CD8-positive, alpha-beta memory T cell (primary cell): ENCODE measurements at regions not wholly inside any gene's neighbourhood (a gene's known extent, or its start where the extent isn't known, plus 50 kb on each side); places are given as distances from the start of the nearest gene placed in this dataset.

Source experiments
- CTCF ChIA-PET: fragments of 350-600 bp; sonication (Branson Sonifier 250); formaldehyde crosslinking; loops from one replicate; lab custom pipeline; 2021; ENCODE audit warnings: antibody characterized with exemption; lab: Charles Lee
- POLR2A ChIA-PET: fragments of 350-600 bp; sonication (Branson Sonifier 250); formaldehyde crosslinking; loops from one replicate; lab custom pipeline; 2021; ENCODE audit warnings: antibody characterized with exemption; lab: Charles Lee
- DNase-seq, 5 donors: peaks; one replicate each; pipeline versions ENCODE4 v3.0.0 to v3.0.0-alpha.2; 2020 to 2022; ENCODE audit warnings: mixed read lengths in 1 of 5
- H3K27ac ChIP-seq: one replicate; pipeline ENCODE4 v1.7.0; 2013; ENCODE audit warnings: low read depth, mild to moderate bottlenecking, low read length, moderate library complexity
- H3K27me3 ChIP-seq: 2 replicates; pipeline ENCODE4 v1.7.0; 2013; ENCODE audit warnings: low read length, mild to moderate bottlenecking; ENCODE audit not compliant: insufficient read depth, poor library complexity, severe bottlenecking
- H3K36me3 ChIP-seq: 2 replicates; pipeline ENCODE4 v1.7.0; 2013; ENCODE audit warnings: mild to moderate bottlenecking, low read length, moderate library complexity; ENCODE audit not compliant: insufficient read depth
- H3K4me1 ChIP-seq: 2 replicates; pipeline ENCODE4 v1.7.0; 2013; ENCODE audit warnings: mild to moderate bottlenecking, low read length, moderate library complexity; ENCODE audit not compliant: insufficient read depth
- H3K4me3 ChIP-seq: 2 replicates; pipeline ENCODE4 v1.7.0; 2013; ENCODE audit warnings: mild to moderate bottlenecking, low read length
- H3K9me3 ChIP-seq: 2 replicates; pipeline ENCODE4 v1.7.0; 2013; ENCODE audit warnings: mild to moderate bottlenecking, low read length
- H3K27ac Mint-ChIP-seq, 8 donors: one replicate each; pipeline ENCODE4 v1.8.0; 2020 to 2021; ENCODE audit warnings: mixed read lengths in 8 of 8, mild to moderate bottlenecking in 6 of 8, inconsistent platforms in 3 of 8, moderate library complexity in 3 of 8
- H3K27me3 Mint-ChIP-seq, 2 donors: one replicate each; pipeline ENCODE4 v1.8.0; 2020 to 2021; ENCODE audit warnings: mixed read lengths in 2 of 2, mild to moderate bottlenecking in 1 of 2, moderate library complexity in 1 of 2
- H3K36me3 Mint-ChIP-seq, 3 donors: one replicate each; pipeline ENCODE4 v1.8.0; 2020 to 2021; ENCODE audit warnings: mixed read lengths in 3 of 3, inconsistent platforms in 1 of 3, mild to moderate bottlenecking in 1 of 3
- H3K4me1 Mint-ChIP-seq, 3 donors: one replicate each; pipeline ENCODE4 v1.8.0; 2020 to 2021; ENCODE audit warnings: mixed read lengths in 3 of 3, inconsistent platforms in 1 of 3, mild to moderate bottlenecking in 1 of 3
- H3K4me3 Mint-ChIP-seq, 7 donors: one replicate each; pipeline ENCODE4 v1.8.0; 2020 to 2021; ENCODE audit warnings: mixed read lengths in 7 of 7, mild to moderate bottlenecking in 6 of 7, moderate library complexity in 4 of 7, inconsistent platforms in 2 of 7
- H3K9me3 Mint-ChIP-seq, 5 donors: one replicate each; pipeline ENCODE4 v1.8.0; 2020 to 2022; ENCODE audit warnings: mixed read lengths in 5 of 5, mild to moderate bottlenecking in 3 of 5, moderate library complexity in 2 of 5, inconsistent platforms in 1 of 5

DNA sequence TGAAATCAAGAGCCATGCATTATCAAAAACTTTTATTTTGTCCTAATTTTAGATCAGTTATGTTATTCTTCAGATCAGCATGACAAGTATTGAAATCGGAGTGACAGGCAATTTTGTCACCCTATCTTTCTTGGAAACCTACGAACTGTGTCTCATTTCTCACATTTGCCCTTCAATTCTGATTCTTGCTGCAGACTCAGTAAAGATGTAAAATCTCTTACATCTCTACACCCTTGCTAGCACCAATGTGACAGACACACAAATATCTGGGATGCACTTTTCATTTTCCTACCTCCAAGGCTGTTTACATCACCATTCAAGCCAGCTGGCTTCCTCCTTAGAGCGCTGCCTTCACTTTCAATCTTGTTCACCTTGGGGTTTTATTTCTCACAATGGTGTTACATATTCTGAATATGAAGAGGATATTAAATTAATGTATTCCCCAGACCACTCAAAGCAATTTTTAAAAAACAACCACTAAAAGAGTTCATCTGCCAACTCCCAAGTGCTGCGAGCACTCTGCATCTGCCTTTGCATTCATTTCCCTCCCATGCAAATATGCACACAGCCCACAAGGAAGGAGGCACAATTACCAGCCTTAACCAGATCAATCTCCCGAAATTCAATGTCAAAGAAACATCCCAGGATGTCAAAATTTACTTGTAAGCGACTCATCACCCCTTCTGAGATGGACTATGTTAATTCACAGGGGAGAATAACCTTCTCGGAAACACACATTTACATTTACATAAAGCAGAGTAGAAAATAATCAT is 164.3 kb downstream of the ENC1 start:
- H3K36me3 ChIP-seq = no peaks in the 10 kb centered on the region
- Mint-ChIP-seq H3K36me3 (no peaks in the 10 kb centered on the region), H3K4me1 (peaks cover 0 to 5% (median 0%) of the 10 kb centered on the region in 3 donors), H3K27ac (no peak overlapping the region), H3K27me3 (peaks cover 3 to 13% of the 10 kb centered on the region in 2 donors), H3K9me3 (no peaks in the 10 kb centered on the region), H3K4me3 (no peak overlapping the region)
- no peak overlapping the region for H3K4me3 ChIP-seq
- no peak for DNase-seq
- H3K27ac ChIP-seq = no peak overlapping the region
- no peaks in the 10 kb centered on the region for H3K9me3 ChIP-seq
- POLR2A ChIA-PET = no interaction called here
- H3K4me1 ChIP-seq = no peaks in the 10 kb centered on the region
- no peaks in the 10 kb centered on the region for H3K27me3 ChIP-seq
- CTCF ChIA-PET = no interaction called here

DNA sequence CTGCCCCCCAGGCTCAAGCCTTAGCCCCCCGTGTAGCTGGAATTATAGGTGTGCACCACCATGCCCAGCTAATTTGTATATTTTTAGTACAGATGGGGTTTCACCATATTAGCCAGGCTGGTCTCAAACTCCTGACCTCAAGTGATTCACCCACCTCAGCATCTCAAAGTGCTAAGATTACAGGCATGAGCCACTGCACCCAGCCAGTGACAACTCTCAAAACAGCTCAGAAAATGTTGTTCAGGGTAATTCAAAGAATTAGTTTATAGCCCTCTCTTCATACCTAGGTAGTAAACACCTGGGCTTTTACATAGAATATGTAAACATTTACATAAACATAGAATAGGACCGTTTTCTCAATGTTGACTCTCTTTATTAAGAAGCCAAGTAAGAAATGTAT is 168.7 kb downstream of the ENC1 start:
- no peak overlapping the region for H3K27ac ChIP-seq
- H3K27ac Mint-ChIP-seq = no peak overlapping the region
- H3K27me3 ChIP-seq = no peaks in the 10 kb centered on the region
- no peak overlapping the region for H3K4me3 Mint-ChIP-seq
- ChIA-PET POLR2A (no interaction called here), CTCF (no interaction called here)
- no peaks in the 10 kb centered on the region for H3K36me3 Mint-ChIP-seq
- peaks cover 5 to 22% of the 10 kb centered on the region in 2 donors for H3K27me3 Mint-ChIP-seq
- H3K4me3 ChIP-seq = no peak overlapping the region
- peaks cover 0 to 5% (median 0%) of the 10 kb centered on the region in 3 donors for H3K4me1 Mint-ChIP-seq
- H3K4me1 ChIP-seq = no peaks in the 10 kb centered on the region
- no peaks in the 10 kb centered on the region for H3K36me3 ChIP-seq
- H3K9me3 Mint-ChIP-seq = no peaks in the 10 kb centered on the region
- H3K9me3 ChIP-seq = no peaks in the 10 kb centered on the region
- no peak for DNase-seq

DNA sequence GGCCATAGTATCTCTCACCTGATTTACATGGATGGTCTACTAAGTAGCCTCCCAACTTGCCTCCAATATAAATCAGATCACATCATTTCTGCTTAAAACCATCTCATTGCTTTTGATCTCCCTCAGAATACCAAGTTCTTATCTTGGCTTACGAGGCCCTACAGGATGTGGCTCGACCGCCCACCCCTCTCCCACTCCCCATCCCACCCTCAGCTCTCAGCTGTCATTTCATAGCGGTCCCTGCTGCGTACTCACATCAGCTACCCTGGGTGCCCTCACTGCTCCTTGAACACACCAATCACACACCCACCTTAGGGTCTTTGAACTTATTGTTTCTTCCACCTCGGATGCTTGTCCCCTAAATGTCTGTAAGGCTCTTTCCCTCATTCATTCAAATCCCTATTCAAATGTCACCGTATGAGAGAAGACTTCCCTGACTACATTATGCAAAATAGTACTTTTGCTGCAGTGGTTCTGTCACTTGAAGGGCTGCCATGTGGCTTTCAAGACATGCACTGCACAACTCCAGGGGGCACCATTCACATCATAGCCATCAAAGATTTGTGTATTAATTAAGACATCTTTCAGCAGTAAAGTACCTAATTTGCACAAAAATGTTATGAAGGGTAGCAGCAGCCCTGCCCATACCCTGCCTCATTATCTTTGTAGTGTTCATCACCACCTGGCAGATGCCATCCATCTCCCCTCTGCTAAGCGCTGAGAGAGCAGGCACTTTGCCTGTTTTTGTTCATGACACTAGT is 171.1 kb downstream of the ENC1 start:
- H3K27ac Mint-ChIP-seq = peak overlapping the region in 1 of 8 donors; percentile 40
- DNase-seq = no peak

DNA sequence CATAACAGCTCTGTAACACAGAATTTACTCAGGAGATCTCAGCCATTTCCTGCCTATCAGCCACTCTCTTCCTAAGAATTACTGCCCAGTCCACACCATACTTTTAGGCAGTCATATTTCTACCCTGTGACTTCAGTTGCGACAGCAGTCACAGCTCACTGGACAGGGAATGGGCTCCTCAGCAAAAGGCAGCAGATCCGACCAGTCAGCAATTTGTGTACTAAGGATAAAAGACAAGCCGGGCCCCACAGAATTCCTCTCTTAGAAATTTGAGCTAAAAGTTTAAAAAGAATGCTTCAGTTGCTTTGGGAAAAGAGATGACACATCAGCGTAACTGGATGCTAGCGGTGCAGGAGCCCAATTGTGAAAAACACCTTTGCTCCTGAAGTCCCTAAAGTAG is 172.1 kb downstream of the ENC1 start:
- Histone ChIP-seq H3K36me3 (no peaks in the 10 kb centered on the region), H3K27ac (no peak overlapping the region), H3K4me3 (no peak overlapping the region), H3K4me1 (no peaks in the 10 kb centered on the region), H3K27me3 (no peaks in the 10 kb centered on the region), H3K9me3 (no peaks in the 10 kb centered on the region)
- no peak for DNase-seq
- no peaks in the 10 kb centered on the region for H3K9me3 Mint-ChIP-seq
- H3K4me1 Mint-ChIP-seq = no peaks in the 10 kb centered on the region
- ChIA-PET POLR2A (no interaction called here), CTCF (no interaction called here)
- no peaks in the 10 kb centered on the region for H3K36me3 Mint-ChIP-seq
- H3K27me3 Mint-ChIP-seq = peaks cover 4 to 23% of the 10 kb centered on the region in 2 donors
- no peak overlapping the region for H3K27ac Mint-ChIP-seq
- H3K4me3 Mint-ChIP-seq = no peak overlapping the region

More for the DNA sequence above, 171.1 kb downstream of the ENC1 start:
- CTCF ChIA-PET = no interaction called here
- Histone ChIP-seq H3K27ac (no peak overlapping the region), H3K4me1 (no peaks in the 10 kb centered on the region), H3K27me3 (no peaks in the 10 kb centered on the region), H3K9me3 (no peaks in the 10 kb centered on the region), H3K4me3 (no peak overlapping the region), H3K36me3 (no peaks in the 10 kb centered on the region)
- POLR2A ChIA-PET = no interaction called here
- Mint-ChIP-seq H3K27me3 (peaks cover 4 to 22% of the 10 kb centered on the region in 2 donors), H3K4me3 (no peak overlapping the region), H3K4me1 (no peaks in the 10 kb centered on the region), H3K9me3 (no peaks in the 10 kb centered on the region), H3K36me3 (no peaks in the 10 kb centered on the region)

DNA sequence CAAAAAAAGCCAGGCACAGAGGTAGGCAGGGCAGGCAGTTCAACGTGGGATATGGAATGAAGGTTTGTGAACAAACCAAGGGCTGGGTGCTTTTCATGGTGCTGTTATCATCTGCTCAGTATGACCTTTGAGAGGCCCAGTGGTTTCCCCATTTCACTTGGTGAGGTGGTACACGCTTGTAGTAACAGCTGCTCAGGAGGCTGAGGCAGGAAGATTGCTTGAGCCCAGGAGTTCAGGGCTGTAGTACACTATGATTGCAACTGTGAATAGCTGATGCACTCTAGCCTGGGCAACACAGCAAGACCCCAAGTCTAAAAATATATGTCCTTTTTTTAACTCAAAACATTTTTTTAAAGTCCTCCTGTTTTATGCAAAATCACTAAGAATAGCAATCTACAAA is 174.8 kb downstream of the ENC1 start:
- Histone ChIP-seq H3K4me1 (no peaks in the 10 kb centered on the region), H3K36me3 (no peaks in the 10 kb centered on the region), H3K27ac (no peak overlapping the region), H3K4me3 (no peak overlapping the region), H3K9me3 (no peaks in the 10 kb centered on the region), H3K27me3 (no peaks in the 10 kb centered on the region)
- ChIA-PET CTCF (no interaction called here), POLR2A (no interaction called here)
- no peaks in the 10 kb centered on the region for H3K36me3 Mint-ChIP-seq
- no peak overlapping the region for H3K27ac Mint-ChIP-seq
- peaks cover 2 to 30% of the 10 kb centered on the region in 2 donors for H3K27me3 Mint-ChIP-seq
- H3K4me1 Mint-ChIP-seq = no peaks in the 10 kb centered on the region
- no peak for DNase-seq
- no peaks in the 10 kb centered on the region for H3K9me3 Mint-ChIP-seq
- no peak overlapping the region for H3K4me3 Mint-ChIP-seq

DNA sequence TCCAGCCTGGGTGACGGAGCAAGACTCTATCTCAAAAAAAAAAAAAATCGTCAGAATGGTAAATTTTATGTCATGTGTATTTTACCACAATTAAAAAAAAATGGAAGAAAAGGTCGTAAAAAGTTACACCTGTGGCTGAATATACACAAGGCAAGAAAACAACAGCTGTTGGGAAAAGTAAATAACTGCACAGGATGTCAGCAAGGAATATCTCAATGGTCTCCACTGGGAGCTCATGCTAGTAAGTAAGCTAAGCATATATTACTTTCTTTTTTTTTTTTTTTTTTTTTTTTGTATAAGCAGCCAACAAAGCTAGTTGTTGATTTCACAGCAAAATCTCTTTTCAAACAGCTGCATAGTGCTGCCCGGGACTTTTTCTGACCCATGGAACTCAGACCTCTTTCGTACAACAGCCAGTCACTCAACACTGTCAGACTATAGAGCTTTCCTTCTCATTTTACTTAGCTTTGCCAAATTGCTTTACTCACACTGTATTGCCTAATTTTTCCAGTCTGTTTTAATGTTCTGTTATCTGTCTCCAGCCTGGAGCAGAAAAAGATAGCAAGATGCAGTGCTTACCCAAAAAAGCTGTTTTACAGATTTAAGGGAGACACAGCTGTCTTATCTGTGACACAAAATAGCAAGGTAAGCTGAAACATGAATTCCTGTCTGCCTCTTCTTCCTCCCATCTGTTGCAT is 175.9 kb downstream of the ENC1 start:
- no peak overlapping the region for H3K4me3 Mint-ChIP-seq
- H3K4me3 ChIP-seq = no peak overlapping the region
- no peaks in the 10 kb centered on the region for H3K4me1 Mint-ChIP-seq

DNA sequence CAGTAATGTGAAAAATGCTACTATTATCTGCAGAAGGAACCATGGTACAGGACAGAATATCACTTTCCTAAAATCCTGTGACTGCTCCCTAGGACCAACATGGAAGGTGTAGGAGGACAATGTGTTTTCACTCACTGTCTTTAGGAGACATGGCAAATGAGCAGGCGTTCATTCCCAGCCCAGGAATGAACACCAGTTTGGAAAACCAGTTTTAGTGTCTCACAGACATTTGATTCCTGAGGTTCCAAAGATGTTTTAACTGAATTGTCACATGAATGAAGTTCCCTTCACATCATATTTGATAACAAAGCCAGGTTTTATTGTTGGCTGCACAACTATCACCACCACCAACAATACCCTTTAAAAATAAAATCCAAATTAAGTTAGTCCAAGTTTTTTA is 178.2 kb downstream of the ENC1 start:
- H3K4me1 ChIP-seq = no peaks in the 10 kb centered on the region

More for the DNA sequence above, 175.9 kb downstream of the ENC1 start:
- no peaks in the 10 kb centered on the region for H3K27me3 ChIP-seq
- no peak for DNase-seq
- Mint-ChIP-seq H3K9me3 (no peaks in the 10 kb centered on the region), H3K36me3 (no peaks in the 10 kb centered on the region), H3K27ac (no peak overlapping the region), H3K27me3 (peaks cover 2 to 29% of the 10 kb centered on the region in 2 donors)
- ChIA-PET POLR2A (no interaction called here), CTCF (interaction anchor here (0.7 kb wide), 1 partner anchor 9 kb away, joined by 3 read pairs; no protein-coding TSS in a partner anchor)
- no peak overlapping the region for H3K27ac ChIP-seq
- no peaks in the 10 kb centered on the region for H3K4me1 ChIP-seq
- H3K36me3 ChIP-seq = no peaks in the 10 kb centered on the region
- H3K9me3 ChIP-seq = no peaks in the 10 kb centered on the region

DNA sequence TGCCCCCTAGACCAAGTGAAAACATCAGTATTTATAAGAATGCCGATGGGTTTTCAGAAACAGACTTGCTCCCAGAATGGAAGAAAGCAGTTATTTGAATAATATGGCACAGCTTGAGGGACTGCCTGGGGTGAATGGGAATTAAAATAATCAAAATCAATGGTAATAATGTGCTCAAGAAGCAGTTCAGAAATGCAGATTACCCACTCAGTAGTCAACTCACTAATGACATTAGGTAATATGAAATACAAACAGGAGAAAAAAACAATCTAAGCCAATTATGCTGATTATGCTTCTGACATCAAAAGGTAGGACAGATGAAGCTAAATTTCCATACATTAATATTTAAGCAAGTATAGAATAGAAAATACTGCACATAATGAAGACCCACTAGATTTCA is 179.3 kb downstream of the ENC1 start:
- no peaks in the 10 kb centered on the region for H3K27me3 ChIP-seq
- ChIA-PET CTCF (no interaction called here), POLR2A (no interaction called here)
- H3K27ac ChIP-seq = no peak overlapping the region
- H3K36me3 ChIP-seq = no peaks in the 10 kb centered on the region
- no peaks in the 10 kb centered on the region for H3K36me3 Mint-ChIP-seq
- no peak overlapping the region for H3K27ac Mint-ChIP-seq
- H3K27me3 Mint-ChIP-seq = peaks cover 2 to 15% of the 10 kb centered on the region in 2 donors
- no peaks in the 10 kb centered on the region for H3K4me1 ChIP-seq
- H3K4me3 Mint-ChIP-seq = no peak overlapping the region
- DNase-seq = no peak
- H3K9me3 ChIP-seq = no peaks in the 10 kb centered on the region
- no peaks in the 10 kb centered on the region for H3K9me3 Mint-ChIP-seq
- no peak overlapping the region for H3K4me3 ChIP-seq
- H3K4me1 Mint-ChIP-seq = no peaks in the 10 kb centered on the region

More for the DNA sequence above, 178.2 kb downstream of the ENC1 start:
- ChIA-PET CTCF (no interaction called here), POLR2A (no interaction called here)
- H3K36me3 Mint-ChIP-seq = no peaks in the 10 kb centered on the region
- no peaks in the 10 kb centered on the region for H3K27me3 ChIP-seq
- no peaks in the 10 kb centered on the region for H3K36me3 ChIP-seq
- no peak overlapping the region for H3K4me3 Mint-ChIP-seq
- no peak overlapping the region for H3K27ac ChIP-seq
- no peak for DNase-seq
- no peaks in the 10 kb centered on the region for H3K4me1 Mint-ChIP-seq
- H3K4me3 ChIP-seq = no peak overlapping the region
- H3K9me3 Mint-ChIP-seq = no peaks in the 10 kb centered on the region
- no peaks in the 10 kb centered on the region for H3K9me3 ChIP-seq
- H3K27ac Mint-ChIP-seq = no peak overlapping the region
- peaks cover 0 to 19% of the 10 kb centered on the region in 2 donors for H3K27me3 Mint-ChIP-seq
